Body of pancreas (tissue), 4 donors: ENCODE measurements at regions not wholly inside any gene's neighbourhood (a gene's known extent, or its start where the extent isn't known, plus 50 kb on each side); places are given as distances from the start of the nearest gene placed in this dataset.

Source experiments
- ATAC-seq: fragments of 150-250 bp; one replicate; pipeline ENCODE4 v1.9.1; 2016
- DNase-seq, 4 donors: peaks; one replicate each; pipeline ENCODE4 v3.0.0-alpha.2; 2019
- H3K27ac ChIP-seq, 4 donors: fragments of 200-600 bp; sonication (generic); 1 replicate in 3 of 4; 2 replicates in 1 of 4; pipeline versions ENCODE4 v1.5.1 to v1.6.1; 2016 to 2019; ENCODE audit warnings: mild to moderate bottlenecking in 1 of 4, mixed read lengths in 1 of 4, moderate library complexity in 1 of 4
- H3K27me3 ChIP-seq, 2 donors: fragments of 200-600 bp; sonication (generic); one replicate each; pipeline ENCODE4 v1.6.0; 2016; ENCODE audit warnings: mild to moderate bottlenecking in 1 of 2
- H3K36me3 ChIP-seq, 2 donors: fragments of 200-600 bp; sonication (generic); replicated peaks in 1 of 2; 2 replicates each; pipeline ENCODE4 v1.5.1; 2016; ENCODE audit warnings: low read depth in 2 of 2; ENCODE audit not compliant: insufficient read depth in 1 of 2
- H3K4me1 ChIP-seq: fragments of 200-600 bp; sonication (generic); one replicate; pipeline ENCODE4 v1.6.0; 2016
- H3K4me3 ChIP-seq, 2 donors: fragments of 200-600 bp; sonication (generic); 1 replicate in 1 of 2; 2 replicates in 1 of 2; pipeline ENCODE4 v1.5.1; 2016 to 2019
- H3K9me3 ChIP-seq, 3 donors: fragments of 200-600 bp; sonication (generic); 1 replicate in 2 of 3; 2 replicates in 1 of 3; pipeline ENCODE4 v1.5.1; 2016
- POLR2A ChIP-seq, 3 donors: fragments of 450-650 bp; IDR thresholded peaks; one replicate each; pipeline ENCODE4 v1.6.1; 2016; ENCODE audit warnings: antibody characterized with exemption in 3 of 3, mild to moderate bottlenecking in 2 of 3
- WGBS, 2 donors: methylation state at CpG; one replicate each; pipeline ENCODE4 v1.1.5; 2017; 5-methylcytosine and 5-hydroxymethylcytosine counted together
- intact Hi-C: fragments of 100-400 bp; cut with DNase I; formaldehyde crosslinking; loops from one replicate; pipeline ENCODE4 v1.15.1; 2023
- TF ChIP-seq, protein P1 (sequence below), 7 experiments: fragments of 450-650 bp in 4 of 7; fragments of 200-600 bp in 3 of 7; sonication (generic) in 3 of 7; IDR thresholded peaks; one replicate each; pipeline ENCODE4 v1.5.1; 2016 to 2019; ENCODE audit warnings: antibody characterized with exemption in 7 of 7

DNA sequence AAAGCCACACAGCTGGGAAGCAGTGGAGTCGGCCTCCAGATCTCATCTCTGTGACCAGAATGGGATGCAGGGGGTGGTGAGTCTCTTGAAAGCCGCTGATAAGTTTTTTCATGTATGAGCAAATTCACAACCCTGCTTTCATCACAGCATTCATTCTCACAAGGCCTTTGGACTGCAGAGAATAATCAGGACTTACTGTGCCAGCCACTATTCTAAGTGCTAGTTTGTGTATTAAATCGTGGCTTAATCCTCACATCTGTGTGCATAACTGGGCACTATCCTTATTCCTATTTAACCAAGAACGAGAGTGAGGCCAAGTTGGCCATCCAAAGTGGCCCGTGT lies 64.2 kb upstream of the POLG start:
- ATAC-seq (no peak), DNase-seq (no peak)
- peaks cover 0 to 21% of the 10 kb centered on the region in 2 donors for H3K27me3 ChIP-seq
- 46 to 57% methylated on average over 3 to 5 of the region's 5 CpGs for WGBS, 2 donors
- intact Hi-C loops, result no loop called here
- H3K36me3 ChIP-seq, result no peaks in the 10 kb centered on the region
- H3K4me3 ChIP-seq, result no peak overlapping the region
- TF ChIP-seq, protein P1, sequence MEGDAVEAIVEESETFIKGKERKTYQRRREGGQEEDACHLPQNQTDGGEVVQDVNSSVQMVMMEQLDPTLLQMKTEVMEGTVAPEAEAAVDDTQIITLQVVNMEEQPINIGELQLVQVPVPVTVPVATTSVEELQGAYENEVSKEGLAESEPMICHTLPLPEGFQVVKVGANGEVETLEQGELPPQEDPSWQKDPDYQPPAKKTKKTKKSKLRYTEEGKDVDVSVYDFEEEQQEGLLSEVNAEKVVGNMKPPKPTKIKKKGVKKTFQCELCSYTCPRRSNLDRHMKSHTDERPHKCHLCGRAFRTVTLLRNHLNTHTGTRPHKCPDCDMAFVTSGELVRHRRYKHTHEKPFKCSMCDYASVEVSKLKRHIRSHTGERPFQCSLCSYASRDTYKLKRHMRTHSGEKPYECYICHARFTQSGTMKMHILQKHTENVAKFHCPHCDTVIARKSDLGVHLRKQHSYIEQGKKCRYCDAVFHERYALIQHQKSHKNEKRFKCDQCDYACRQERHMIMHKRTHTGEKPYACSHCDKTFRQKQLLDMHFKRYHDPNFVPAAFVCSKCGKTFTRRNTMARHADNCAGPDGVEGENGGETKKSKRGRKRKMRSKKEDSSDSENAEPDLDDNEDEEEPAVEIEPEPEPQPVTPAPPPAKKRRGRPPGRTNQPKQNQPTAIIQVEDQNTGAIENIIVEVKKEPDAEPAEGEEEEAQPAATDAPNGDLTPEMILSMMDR (IDR thresholded peaks at IDR 0.05), result no peak
- no peak for TF ChIP-seq POLR2A (IDR thresholded peaks at IDR 0.05)
- H3K27ac ChIP-seq, result no peak overlapping the region
- no peaks in the 10 kb centered on the region for H3K9me3 ChIP-seq
- peaks cover 14% of the 10 kb centered on the region for H3K4me1 ChIP-seq

DNA sequence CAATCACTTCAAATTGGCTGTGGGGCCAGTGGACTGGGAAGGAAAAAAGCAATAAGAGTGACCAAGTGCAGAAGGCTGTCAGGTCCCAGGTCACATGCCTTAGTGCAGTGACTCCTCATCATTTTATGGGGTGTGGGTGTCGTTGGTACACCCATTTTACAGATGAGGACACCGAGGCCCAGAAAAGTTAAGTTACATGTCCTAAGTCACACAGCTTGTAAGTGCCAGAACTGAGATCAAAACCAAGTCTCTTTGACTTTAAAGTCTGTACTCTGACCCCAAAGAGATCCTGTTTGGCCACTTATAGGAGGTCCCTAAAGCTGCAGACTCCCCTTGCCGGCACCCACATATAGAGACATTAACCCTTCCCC lies 63.0 kb upstream of the POLG start:
- Histone ChIP-seq H3K27me3 (peaks cover 0 to 18% of the 10 kb centered on the region in 2 donors), H3K4me1 (peaks cover 14% of the 10 kb centered on the region), H3K27ac (no peak overlapping the region), H3K36me3 (no peaks in the 10 kb centered on the region), H3K9me3 (no peaks in the 10 kb centered on the region), H3K4me3 (no peak overlapping the region)
- DNase-seq (no peak), ATAC-seq (no peak)
- intact Hi-C loops, result no loop called here
- WGBS, 2 donors, result 63 to 65% methylated on average over 3 of the region's 3 CpGs
- no peak for TF ChIP-seq POLR2A (IDR thresholded peaks at IDR 0.05)
- TF ChIP-seq, protein P1 (IDR thresholded peaks at IDR 0.05), result no peak

DNA sequence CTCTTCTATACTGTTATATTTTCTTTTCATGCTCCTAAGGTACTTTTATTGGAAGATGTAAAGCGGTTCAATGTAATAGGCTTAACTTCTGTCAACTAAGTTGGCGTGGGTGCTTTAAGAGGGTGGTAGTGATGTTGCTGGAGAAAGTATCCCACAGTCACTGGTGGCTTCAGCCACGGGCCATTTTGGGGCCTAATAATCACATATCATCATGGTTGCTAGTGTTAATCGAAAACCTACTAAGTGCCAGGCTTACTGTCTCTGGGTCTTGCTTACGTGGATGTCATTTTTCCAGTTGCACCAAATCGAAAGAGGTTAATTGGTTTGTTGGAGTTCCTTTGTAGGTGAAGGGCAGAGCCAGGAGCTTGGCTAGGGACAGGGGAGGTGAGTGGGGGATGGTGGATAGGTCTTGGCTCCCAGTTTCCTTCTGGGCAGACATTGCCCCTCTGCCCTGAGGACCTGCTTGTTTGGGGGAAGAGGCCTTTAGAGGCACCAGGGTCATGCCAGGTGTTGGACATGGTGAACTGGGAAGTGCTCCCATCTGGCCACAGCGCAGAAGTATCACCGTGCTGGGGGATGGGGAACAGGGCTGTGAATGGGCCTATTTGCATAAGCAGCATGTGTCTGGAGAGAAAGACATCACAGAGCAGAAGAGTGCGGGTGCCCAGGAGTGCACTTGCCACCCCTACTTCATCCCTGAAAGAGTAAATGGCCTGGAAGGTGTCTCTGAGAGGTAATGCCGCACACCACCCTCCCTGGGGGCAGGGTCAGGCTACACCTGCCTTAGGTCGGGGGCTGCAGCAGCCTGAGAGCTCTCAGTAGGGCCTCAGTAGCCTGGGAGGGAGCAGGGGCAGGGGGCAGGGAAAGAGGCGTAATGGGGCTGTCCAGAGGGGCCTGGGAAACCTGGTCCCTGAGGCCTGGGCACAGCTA lies 62.4 kb upstream of the POLG start:
- Histone ChIP-seq H3K27me3 (peaks cover 0 to 18% of the 10 kb centered on the region in 2 donors), H3K36me3 (no peaks in the 10 kb centered on the region), H3K4me1 (peaks cover 14% of the 10 kb centered on the region), H3K27ac (no peak overlapping the region), H3K9me3 (no peaks in the 10 kb centered on the region), H3K4me3 (no peak overlapping the region)
- 72 to 75% methylated on average over 12 of the region's 12 CpGs for WGBS, 2 donors
- no peak for TF ChIP-seq POLR2A (IDR thresholded peaks at IDR 0.05)
- TF ChIP-seq, protein P1 (IDR thresholded peaks at IDR 0.05), result no peak
- no peak for ATAC-seq
- intact Hi-C loops, result no loop called here
- no peak for DNase-seq

DNA sequence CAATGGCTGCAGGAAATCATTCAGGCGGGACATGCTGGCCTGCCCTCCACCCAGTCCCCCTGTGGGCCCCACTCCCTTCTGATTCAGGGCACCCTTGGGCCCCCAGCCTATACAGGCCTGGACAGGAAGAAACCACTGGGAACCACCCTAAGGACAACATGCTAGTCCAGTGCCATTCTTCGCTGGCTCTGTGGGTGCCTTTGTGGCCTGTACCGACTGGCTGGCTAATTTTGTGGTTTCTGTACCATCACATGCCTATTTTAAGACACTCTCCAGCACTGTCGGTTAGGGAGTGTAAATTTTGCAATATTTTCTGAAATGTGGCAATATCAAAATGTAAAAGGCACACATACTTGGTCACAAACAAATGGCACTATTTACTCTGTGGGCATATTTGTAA lies 61.4 kb upstream of the POLG start:
- Histone ChIP-seq H3K4me1 (peaks cover 14% of the 10 kb centered on the region), H3K27ac (no peak overlapping the region), H3K9me3 (no peaks in the 10 kb centered on the region), H3K27me3 (peaks cover 0 to 10% of the 10 kb centered on the region in 2 donors), H3K36me3 (no peaks in the 10 kb centered on the region), H3K4me3 (no peak overlapping the region)
- intact Hi-C loops, result no loop called here
- peak in 1 of 4 donors; percentile 25 for DNase-seq
- 58 to 62% methylated on average over 4 of the region's 4 CpGs for WGBS, 2 donors
- TF ChIP-seq, protein P1 (IDR thresholded peaks at IDR 0.05), result no peak
- no peak for TF ChIP-seq POLR2A (IDR thresholded peaks at IDR 0.05)
- no peak for ATAC-seq

DNA sequence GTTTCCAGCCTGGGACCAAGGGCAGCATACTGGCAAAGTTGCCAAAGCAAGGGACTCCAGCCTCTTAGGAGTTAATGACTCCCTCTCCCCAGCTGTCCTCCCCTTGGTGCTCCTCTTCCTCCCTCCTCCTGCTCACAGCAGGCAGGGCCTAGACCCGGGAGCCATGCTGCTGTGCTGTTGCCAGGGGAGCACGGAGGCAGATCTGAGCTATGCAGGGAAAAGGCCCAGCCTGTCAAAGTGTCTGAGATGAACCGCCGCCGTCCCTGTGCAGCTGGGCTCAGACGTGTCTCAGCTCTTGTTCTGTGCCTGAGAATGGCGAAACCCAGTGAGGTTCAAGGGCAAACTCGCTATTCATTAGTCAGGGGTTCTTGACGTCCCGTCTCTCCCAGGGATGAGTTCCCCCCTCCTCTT lies 60.8 kb upstream of the POLG start:
- TF ChIP-seq, protein P1 (IDR thresholded peaks at IDR 0.05), result no peak
- no peak for TF ChIP-seq POLR2A (IDR thresholded peaks at IDR 0.05)
- ATAC-seq (no peak), DNase-seq (no peak)
- Histone ChIP-seq H3K9me3 (no peaks in the 10 kb centered on the region), H3K4me1 (peaks cover 14% of the 10 kb centered on the region), H3K36me3 (no peaks in the 10 kb centered on the region), H3K4me3 (no peak overlapping the region), H3K27ac (no peak overlapping the region), H3K27me3 (peaks cover 0 to 10% of the 10 kb centered on the region in 2 donors)
- WGBS, 2 donors, result 61 to 65% methylated on average over 10 of the region's 10 CpGs
- intact Hi-C loops, result no loop called here
